Panc1 (cell line): ENCODE measurements at regions not wholly inside any gene's neighbourhood (a gene's known extent, or its start where the extent isn't known, plus 50 kb on each side); places are given as distances from the start of the nearest gene placed in this dataset.

Experiments used
- ATAC-seq: fragments of 200-7000 bp; cut with Tn5 transposase; 2 replicates; pipeline ENCODE4 v1.9.1; 2020; ENCODE audit warnings: mild to moderate bottlenecking, moderate library complexity
- BruUV-seq: library from RNA; stranded (reverse); fragments of 400-500 nt; replicated peaks from 2 replicates; lab custom pipeline; 2021; lab: Mats Ljungman, UMichigan
- CTCF ChIA-PET: fragments of 300-600 bp; sonication (Branson Sonifier 250); formaldehyde crosslinking; loops from one replicate; lab custom pipeline; 2022; ENCODE audit warnings: antibody characterized with exemption; lab: Charles Lee
- POLR2A ChIA-PET: fragments of 300-600 bp; sonication (Branson Sonifier 250); formaldehyde crosslinking; loops from one replicate; lab custom pipeline; 2022; ENCODE audit warnings: antibody characterized with exemption; lab: Charles Lee
- DNase-seq: peaks from one replicate; pipeline ENCODE4 v3.0.0-alpha.2; 2010; ENCODE audit warnings: low read depth, low spot score
- H3K27ac ChIP-seq: 2 replicates; pipeline ENCODE4 v1.5.1; 2011; ENCODE audit warnings: mild to moderate bottlenecking, low read length, inconsistent platforms
- H3K27me3 ChIP-seq: fragments of 200-500 bp; sonication (Bioruptor generic); 2 replicates; pipeline ENCODE4 v1.6.0; 2014; ENCODE audit warnings: low read length, inconsistent platforms; ENCODE audit not compliant: control insufficient read depth, insufficient read depth
- H3K36me3 ChIP-seq: fragments of 200-500 bp; sonication (Bioruptor generic); 2 replicates; pipeline ENCODE4 v1.5.1; 2014; ENCODE audit warnings: inconsistent platforms, mild to moderate bottlenecking, low read length, moderate library complexity; ENCODE audit not compliant: control insufficient read depth, insufficient read depth
- H3K4me1 ChIP-seq: 2 replicates; pipeline ENCODE4 v1.5.1; 2011; ENCODE audit warnings: inconsistent platforms, mild to moderate bottlenecking, low read length, moderate library complexity; ENCODE audit not compliant: control insufficient read depth, insufficient read depth
- H3K4me3 ChIP-seq, 2 experiments: 2 replicates each; pipeline ENCODE4 v1.5.1; 2011 to 2012; ENCODE audit warnings: low read depth in 2 of 2, low read length in 2 of 2, mild to moderate bottlenecking in 2 of 2, inconsistent platforms in 1 of 2, moderate library complexity in 1 of 2
- H3K9me3 ChIP-seq: fragments of 200-500 bp; sonication (Bioruptor generic); 2 replicates; pipeline ENCODE4 v1.5.1; 2014; ENCODE audit warnings: low read depth, mild to moderate bottlenecking, inconsistent platforms, low read length, moderate library complexity; ENCODE audit not compliant: control insufficient read depth, insufficient read depth
- POLR2AphosphoS5 ChIP-seq: IDR thresholded peaks from 2 replicates; pipeline ENCODE4 v1.6.1; 2012; ENCODE audit warnings: mild to moderate bottlenecking, low read depth, low read length, moderate library complexity
- SIN3A ChIP-seq: IDR thresholded peaks from 2 replicates; pipeline ENCODE4 v1.6.1; 2012; ENCODE audit warnings: low read depth, mild to moderate bottlenecking, low read length, moderate library complexity, borderline replicate concordance; ENCODE audit not compliant: insufficient read depth
- TCF7L2 ChIP-seq: IDR thresholded peaks from 2 replicates; pipeline ENCODE4 v1.6.1; 2011; ENCODE audit warnings: mild to moderate bottlenecking, low read depth, low read length, inconsistent platforms
- in situ Hi-C: cut with HindIII; loops from 2 replicates; pipeline ENCODE4 v1.10.0; 2016; ENCODE audit warnings: low sequenced_read_pairs, low pct_unique_long_range_greater_than_20kb
- intact Hi-C: fragments of 100-400 bp; cut with micrococcal nuclease; formaldehyde crosslinking; loops from one replicate; pipeline ENCODE4 v1.10.0; 2022; ENCODE audit not compliant: unreplicated experiment
- TF ChIP-seq, protein P1 (sequence below): fragments of 450-650 bp; IDR thresholded peaks from 2 replicates; pipeline ENCODE4 v1.5.1; 2017; ENCODE audit warnings: mild to moderate bottlenecking
- TF ChIP-seq, protein P2 (sequence below), 2 experiments: IDR thresholded peaks; 2 replicates each; pipeline ENCODE4 v1.6.1; 2011 to 2012; ENCODE audit warnings: low read depth in 2 of 2, control low read depth in 1 of 2, low read length in 1 of 2, mild to moderate bottlenecking in 1 of 2, moderate library complexity in 1 of 2; ENCODE audit not compliant: insufficient read depth in 1 of 2

- ATAC-seq (no peak), DNase-seq (no peak)
- no TSS peak for BruUV-seq
- no peaks in the 10 kb centered on the region for H3K4me1 ChIP-seq
- no peak overlapping the region for H3K4me3 ChIP-seq
- peaks cover 5% of the 10 kb centered on the region; the same call in 1 of the 2 replicates for H3K9me3 ChIP-seq
- POLR2A ChIA-PET, result interaction anchor here (0.6 kb wide), 1 partner anchor 110 kb away, joined by 3 read pairs; no protein-coding TSS in a partner anchor
- CTCF ChIA-PET, result no interaction called here
- TF ChIP-seq, protein P1, sequence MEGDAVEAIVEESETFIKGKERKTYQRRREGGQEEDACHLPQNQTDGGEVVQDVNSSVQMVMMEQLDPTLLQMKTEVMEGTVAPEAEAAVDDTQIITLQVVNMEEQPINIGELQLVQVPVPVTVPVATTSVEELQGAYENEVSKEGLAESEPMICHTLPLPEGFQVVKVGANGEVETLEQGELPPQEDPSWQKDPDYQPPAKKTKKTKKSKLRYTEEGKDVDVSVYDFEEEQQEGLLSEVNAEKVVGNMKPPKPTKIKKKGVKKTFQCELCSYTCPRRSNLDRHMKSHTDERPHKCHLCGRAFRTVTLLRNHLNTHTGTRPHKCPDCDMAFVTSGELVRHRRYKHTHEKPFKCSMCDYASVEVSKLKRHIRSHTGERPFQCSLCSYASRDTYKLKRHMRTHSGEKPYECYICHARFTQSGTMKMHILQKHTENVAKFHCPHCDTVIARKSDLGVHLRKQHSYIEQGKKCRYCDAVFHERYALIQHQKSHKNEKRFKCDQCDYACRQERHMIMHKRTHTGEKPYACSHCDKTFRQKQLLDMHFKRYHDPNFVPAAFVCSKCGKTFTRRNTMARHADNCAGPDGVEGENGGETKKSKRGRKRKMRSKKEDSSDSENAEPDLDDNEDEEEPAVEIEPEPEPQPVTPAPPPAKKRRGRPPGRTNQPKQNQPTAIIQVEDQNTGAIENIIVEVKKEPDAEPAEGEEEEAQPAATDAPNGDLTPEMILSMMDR, result no peak
- TF ChIP-seq POLR2AphosphoS5 (no peak), SIN3A (no peak), TCF7L2 (no peak)
- TF ChIP-seq, protein P2, sequence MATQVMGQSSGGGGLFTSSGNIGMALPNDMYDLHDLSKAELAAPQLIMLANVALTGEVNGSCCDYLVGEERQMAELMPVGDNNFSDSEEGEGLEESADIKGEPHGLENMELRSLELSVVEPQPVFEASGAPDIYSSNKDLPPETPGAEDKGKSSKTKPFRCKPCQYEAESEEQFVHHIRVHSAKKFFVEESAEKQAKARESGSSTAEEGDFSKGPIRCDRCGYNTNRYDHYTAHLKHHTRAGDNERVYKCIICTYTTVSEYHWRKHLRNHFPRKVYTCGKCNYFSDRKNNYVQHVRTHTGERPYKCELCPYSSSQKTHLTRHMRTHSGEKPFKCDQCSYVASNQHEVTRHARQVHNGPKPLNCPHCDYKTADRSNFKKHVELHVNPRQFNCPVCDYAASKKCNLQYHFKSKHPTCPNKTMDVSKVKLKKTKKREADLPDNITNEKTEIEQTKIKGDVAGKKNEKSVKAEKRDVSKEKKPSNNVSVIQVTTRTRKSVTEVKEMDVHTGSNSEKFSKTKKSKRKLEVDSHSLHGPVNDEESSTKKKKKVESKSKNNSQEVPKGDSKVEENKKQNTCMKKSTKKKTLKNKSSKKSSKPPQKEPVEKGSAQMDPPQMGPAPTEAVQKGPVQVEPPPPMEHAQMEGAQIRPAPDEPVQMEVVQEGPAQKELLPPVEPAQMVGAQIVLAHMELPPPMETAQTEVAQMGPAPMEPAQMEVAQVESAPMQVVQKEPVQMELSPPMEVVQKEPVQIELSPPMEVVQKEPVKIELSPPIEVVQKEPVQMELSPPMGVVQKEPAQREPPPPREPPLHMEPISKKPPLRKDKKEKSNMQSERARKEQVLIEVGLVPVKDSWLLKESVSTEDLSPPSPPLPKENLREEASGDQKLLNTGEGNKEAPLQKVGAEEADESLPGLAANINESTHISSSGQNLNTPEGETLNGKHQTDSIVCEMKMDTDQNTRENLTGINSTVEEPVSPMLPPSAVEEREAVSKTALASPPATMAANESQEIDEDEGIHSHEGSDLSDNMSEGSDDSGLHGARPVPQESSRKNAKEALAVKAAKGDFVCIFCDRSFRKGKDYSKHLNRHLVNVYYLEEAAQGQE (IDR thresholded peaks at IDR 0.05; ENCODE audit: insufficient read depth in 1 of 2, low read depth in 2 of 2, low read length in 1 of 2), result no peak
- H3K36me3 ChIP-seq, result no peaks in the 10 kb centered on the region
- H3K27me3 ChIP-seq, result no peaks in the 10 kb centered on the region
- no peak overlapping the region for H3K27ac ChIP-seq
- in situ Hi-C loops, result no loop called here
- intact Hi-C loops, result no loop called here
These were observed 61.8 kb upstream of the DNAH14 start for GRCh38 chr1:224867715-224868114.

DNA sequence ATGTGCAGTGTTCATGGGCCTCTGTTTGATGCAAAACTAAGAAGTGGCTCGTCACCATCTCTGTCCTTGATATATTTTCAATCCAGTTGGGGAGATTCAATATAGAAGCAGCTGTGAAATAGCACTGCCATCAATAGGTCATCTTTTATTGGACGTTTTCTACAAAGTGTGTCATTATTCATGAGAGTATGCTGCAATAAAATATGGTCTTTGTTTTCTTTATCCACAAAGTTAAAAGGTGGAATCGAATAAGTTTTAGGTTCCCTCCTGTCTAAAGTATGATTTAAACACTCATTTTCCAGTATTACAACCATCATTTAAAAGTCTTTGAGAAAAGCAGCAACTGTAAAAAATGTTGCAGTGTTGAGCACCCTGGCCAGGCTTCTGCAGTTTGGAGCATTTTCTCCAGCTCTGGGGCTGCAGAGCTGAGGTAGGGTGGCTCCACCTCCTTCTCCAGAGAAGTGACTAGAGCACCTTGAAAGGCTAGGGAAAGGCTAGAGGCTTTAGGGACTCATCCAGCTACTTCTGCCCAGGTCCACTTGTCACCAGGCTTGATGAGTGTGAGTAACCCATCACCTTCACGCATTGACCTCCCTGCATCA lies 56.5 kb upstream of the DNAH14 start:
- DNase-seq, result no peak

More for the DNA sequence above, 56.5 kb upstream of the DNAH14 start:
- H3K4me3 ChIP-seq, result no peak overlapping the region
- in situ Hi-C loops, result no loop called here
- no peaks in the 10 kb centered on the region for H3K9me3 ChIP-seq
- BruUV-seq, result no TSS peak
- no peaks in the 10 kb centered on the region for H3K36me3 ChIP-seq
- peaks cover 2% of the 10 kb centered on the region; the same call in 1 of the 2 replicates for H3K27me3 ChIP-seq
- no peak for ATAC-seq
- TF ChIP-seq, protein P1, result no peak
- TF ChIP-seq POLR2AphosphoS5 (no peak), TCF7L2 (no peak), SIN3A (no peak)
- TF ChIP-seq, protein P2 (IDR thresholded peaks at IDR 0.05; ENCODE audit: insufficient read depth in 1 of 2, low read depth in 2 of 2, low read length in 1 of 2), result no peak
- H3K27ac ChIP-seq, result no peak overlapping the region
- intact Hi-C loops, result no loop called here
- ChIA-PET CTCF (no interaction called here), POLR2A (no interaction called here)
- H3K4me1 ChIP-seq, result no peaks in the 10 kb centered on the region
